ENCODE measurements at regions not wholly inside any gene's neighbourhood (a gene's known extent, or its start where the extent isn't known, plus 50 kb on each side); places are given as distances from the start of the nearest gene placed in this dataset.

DNA sequence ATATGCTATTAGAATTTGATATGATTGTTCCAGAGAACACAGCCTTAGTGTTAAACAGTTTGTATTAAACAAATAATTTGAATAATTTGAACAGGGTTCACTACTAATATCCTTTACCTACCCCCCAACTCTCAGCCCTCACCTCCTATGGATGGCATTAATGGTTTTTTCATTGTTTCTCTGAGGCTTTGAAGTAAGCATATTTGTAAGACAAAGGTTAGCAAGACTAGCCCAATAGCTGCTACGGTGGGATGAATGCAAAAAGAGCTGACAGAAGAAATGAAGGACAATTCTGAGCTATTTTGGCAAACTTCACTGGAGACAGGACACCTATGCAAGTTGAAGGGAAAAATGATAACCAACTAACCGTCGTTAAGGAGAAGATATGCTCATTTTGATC, 61.6 kb downstream of the ARL4A start:
- no peak for ATAC-seq
- intact Hi-C loops (cut with micrococcal nuclease), result no loop called here
- Histone ChIP-seq H3K9me3 (ENCODE audit: control insufficient read depth in 1 of 2, insufficient read depth in 1 of 2, low read depth in 1 of 2, low read length in 2 of 2) (no peaks in the 10 kb centered on the region), H3K4me2 (ENCODE audit: low read length) (no peak overlapping the region), H2AFZ (ENCODE audit: low read depth, low read length, poor library complexity, severe bottlenecking) (no peak overlapping the region), H3K4me1 (ENCODE audit: control insufficient read depth in 1 of 2, insufficient read depth in 2 of 2, low read length in 2 of 2) (peaks cover 0 to under 1% of the 10 kb centered on the region in 2 experiments; a peak in 1 of 4 replicates), H4K20me1 (ENCODE audit: insufficient read depth) (no peaks in the 10 kb centered on the region), H3K4me3 (replicated peaks in 1 of 2; ENCODE audit: low read depth in 1 of 2, low read length in 2 of 2) (no peak overlapping the region), H3K36me3 (ENCODE audit: control insufficient read depth in 1 of 2, insufficient read depth in 2 of 2, low read length in 2 of 2) (no peaks in the 10 kb centered on the region), H3K27ac (ENCODE audit: low read depth, low read length) (no peak overlapping the region), H3K27me3 (ENCODE audit: insufficient read depth, low read length) (no peaks in the 10 kb centered on the region), H3K79me2 (ENCODE audit: insufficient read depth, low read length) (no peaks in the 10 kb centered on the region), H3K9me2 (ENCODE audit: insufficient read depth) (no peaks in the 10 kb centered on the region), H3K9ac (ENCODE audit: low read length) (no peak overlapping the region)
- no peak for TF ChIP-seq SIN3A (IDR thresholded peaks at IDR 0.05; ENCODE audit: low read depth)
- CTCF ChIA-PET, result no interaction called here
- POLR2A ChIA-PET, result no interaction called here
- BruUV-seq (replicated peaks), result no TSS peak
- DNase-seq (ENCODE audit: low read depth, low spot score), result no peak
- RAD21 ChIA-PET (ENCODE audit: low non-redundant PET in 1 of 2, low total read pairs in 2 of 2, uncharacterized antibody in 2 of 2, unreplicated experiment in 2 of 2), result no interaction called here

DNA sequence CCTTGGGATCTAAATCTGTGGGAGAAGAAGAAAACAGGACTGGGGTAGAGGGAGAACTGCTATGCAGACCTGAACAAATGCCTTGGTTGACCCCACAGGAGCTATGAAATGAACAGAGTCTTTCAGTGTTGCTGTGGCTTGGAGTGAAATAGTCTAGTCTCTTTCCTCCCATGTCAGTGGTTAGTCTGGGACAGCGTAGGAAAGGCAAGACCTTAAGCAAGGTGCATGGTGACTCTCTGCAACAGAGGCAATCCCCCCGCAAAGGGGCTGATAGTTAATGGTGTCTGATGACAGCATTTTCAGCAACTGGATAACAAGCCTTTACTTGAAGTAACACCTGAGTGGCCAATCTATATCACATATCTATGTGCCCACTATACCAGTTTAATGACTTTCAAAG, 62.3 kb downstream of the ARL4A start:
- Histone ChIP-seq H4K20me1 (ENCODE audit: insufficient read depth) (no peaks in the 10 kb centered on the region), H3K4me2 (ENCODE audit: low read length) (no peak overlapping the region), H3K27ac (ENCODE audit: low read depth, low read length) (no peak overlapping the region), H3K9me3 (ENCODE audit: control insufficient read depth in 1 of 2, insufficient read depth in 1 of 2, low read depth in 1 of 2, low read length in 2 of 2) (no peaks in the 10 kb centered on the region), H3K36me3 (ENCODE audit: control insufficient read depth in 1 of 2, insufficient read depth in 2 of 2, low read length in 2 of 2) (no peaks in the 10 kb centered on the region), H3K4me1 (ENCODE audit: control insufficient read depth in 1 of 2, insufficient read depth in 2 of 2, low read length in 2 of 2) (peaks cover 0 to 5% of the 10 kb centered on the region in 2 experiments; a peak in 2 of 4 replicates), H3K9me2 (ENCODE audit: insufficient read depth) (no peaks in the 10 kb centered on the region), H2AFZ (ENCODE audit: low read depth, low read length, poor library complexity, severe bottlenecking) (no peak overlapping the region), H3K79me2 (ENCODE audit: insufficient read depth, low read length) (no peaks in the 10 kb centered on the region), H3K27me3 (ENCODE audit: insufficient read depth, low read length) (no peaks in the 10 kb centered on the region), H3K9ac (ENCODE audit: low read length) (no peak overlapping the region), H3K4me3 (replicated peaks in 1 of 2; ENCODE audit: low read depth in 1 of 2, low read length in 2 of 2) (no peak overlapping the region)
- no TSS peak for BruUV-seq (replicated peaks)
- DNase-seq (ENCODE audit: low read depth, low spot score) (no peak), ATAC-seq (no peak)
- POLR2A ChIA-PET, result no interaction called here
- intact Hi-C loops (cut with micrococcal nuclease), result no loop called here
- RAD21 ChIA-PET (ENCODE audit: low non-redundant PET in 1 of 2, low total read pairs in 2 of 2, uncharacterized antibody in 2 of 2, unreplicated experiment in 2 of 2), result no interaction called here
- TF ChIP-seq TCF7L2 (IDR thresholded peaks at IDR 0.05; ENCODE audit: borderline replicate concordance, extremely low read depth, insufficient read depth, insufficient read length) (no peak), POLR2AphosphoS5 (IDR thresholded peaks at IDR 0.05; ENCODE audit: low read depth, low read length) (no peak)
- CTCF ChIA-PET, result no interaction called here

DNA sequence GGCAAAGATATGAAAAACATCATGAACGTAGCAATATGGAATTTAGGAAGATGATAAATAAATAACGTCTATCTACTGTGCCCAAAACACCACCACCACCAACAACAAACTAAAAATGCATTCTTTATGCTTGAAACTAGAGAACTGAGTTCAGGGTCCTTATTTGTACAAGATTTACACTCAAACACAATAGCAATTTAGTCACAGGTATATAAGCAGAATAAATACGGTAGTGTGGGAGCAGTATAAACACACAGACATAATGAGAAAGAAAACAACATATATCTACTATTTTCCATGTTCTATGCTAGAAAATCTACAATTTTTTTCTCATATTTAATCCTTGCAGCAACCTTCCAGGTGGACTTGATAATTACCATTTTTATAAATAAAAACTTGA, 64.3 kb downstream of the ARL4A start:
- RAD21 ChIA-PET (ENCODE audit: low non-redundant PET in 1 of 2, low total read pairs in 2 of 2, uncharacterized antibody in 2 of 2, unreplicated experiment in 2 of 2), result no interaction called here
- H2AFZ ChIP-seq (ENCODE audit: low read depth, low read length, poor library complexity, severe bottlenecking), result no peak overlapping the region

More for the DNA sequence above, 64.3 kb downstream of the ARL4A start:
- ChIA-PET POLR2A (no interaction called here), CTCF (no interaction called here)
- no peak overlapping the region for H3K27ac ChIP-seq (ENCODE audit: low read depth, low read length)
- no peaks in the 10 kb centered on the region for H3K27me3 ChIP-seq (ENCODE audit: insufficient read depth, low read length)
- H3K4me1 ChIP-seq (ENCODE audit: control insufficient read depth in 1 of 2, insufficient read depth in 2 of 2, low read length in 2 of 2), result peaks cover 0 to 6% of the 10 kb centered on the region in 2 experiments; a peak in 2 of 4 replicates
- DNase-seq (ENCODE audit: low read depth, low spot score) (no peak), ATAC-seq (no peak)
- no peak for TF ChIP-seq SRF (IDR thresholded peaks at IDR 0.05; ENCODE audit: low read depth)
- TF ChIP-seq POLR2AphosphoS5 (IDR thresholded peaks at IDR 0.05; ENCODE audit: low read depth, low read length), result no peak
- H3K36me3 ChIP-seq (ENCODE audit: control insufficient read depth in 1 of 2, insufficient read depth in 2 of 2, low read length in 2 of 2), result no peaks in the 10 kb centered on the region
- H3K79me2 ChIP-seq (ENCODE audit: insufficient read depth, low read length), result no peaks in the 10 kb centered on the region
- no peak overlapping the region for H3K4me3 ChIP-seq (replicated peaks in 1 of 2; ENCODE audit: low read depth in 1 of 2, low read length in 2 of 2)
- no TSS peak for BruUV-seq (replicated peaks)
- no peaks in the 10 kb centered on the region for H4K20me1 ChIP-seq (ENCODE audit: insufficient read depth)
- H3K9me2 ChIP-seq (ENCODE audit: insufficient read depth), result no peaks in the 10 kb centered on the region
- H3K9me3 ChIP-seq (ENCODE audit: control insufficient read depth in 1 of 2, insufficient read depth in 1 of 2, low read depth in 1 of 2, low read length in 2 of 2), result no peaks in the 10 kb centered on the region
- no peak overlapping the region for H3K4me2 ChIP-seq (ENCODE audit: low read length)
- intact Hi-C loops (cut with micrococcal nuclease), result no loop called here
- H3K9ac ChIP-seq (ENCODE audit: low read length), result no peak overlapping the region

Data from HCT116 (cell line).